ENCODE measurements at regions not wholly inside any gene's neighbourhood (a gene's known extent, or its start where the extent isn't known, plus 50 kb on each side); places are given as distances from the start of the nearest gene placed in this dataset.
"Not testable (repeated sequence)": the region's sequence is repeated elsewhere in the genome, so short reads cannot be mapped to it uniquely, and the experiment has no call there.

DNA sequence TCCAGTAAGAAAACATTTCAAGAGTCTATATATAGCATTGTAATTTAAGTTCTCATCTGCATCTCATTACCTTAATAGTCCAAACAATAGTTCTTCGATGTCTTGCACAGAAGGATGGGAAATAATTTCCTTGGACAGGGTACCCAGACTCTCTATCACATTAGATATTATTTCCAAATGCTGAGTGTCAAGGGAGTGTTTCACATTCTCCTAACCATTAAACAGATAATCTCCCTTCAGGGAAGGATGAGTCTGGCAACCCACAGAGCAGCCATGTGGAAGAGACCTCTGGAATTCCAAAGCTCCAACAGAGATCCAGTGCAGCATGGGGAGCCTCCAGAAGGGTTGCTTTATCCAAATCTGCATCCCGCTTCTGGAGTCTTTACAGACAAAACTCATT is 89.6 kb downstream of the FZD1 start:
- intact Hi-C loops (cut with DNase I): no loop called here
- DNase-seq (ENCODE audit: low spot score): no peak

- intact Hi-C loops (cut with DNase I): no loop called here
- DNase-seq (ENCODE audit: low spot score): no peak
Observed at GRCh38 chr7:91355695-91356435, 91.6 kb downstream of the FZD1 start.

DNA sequence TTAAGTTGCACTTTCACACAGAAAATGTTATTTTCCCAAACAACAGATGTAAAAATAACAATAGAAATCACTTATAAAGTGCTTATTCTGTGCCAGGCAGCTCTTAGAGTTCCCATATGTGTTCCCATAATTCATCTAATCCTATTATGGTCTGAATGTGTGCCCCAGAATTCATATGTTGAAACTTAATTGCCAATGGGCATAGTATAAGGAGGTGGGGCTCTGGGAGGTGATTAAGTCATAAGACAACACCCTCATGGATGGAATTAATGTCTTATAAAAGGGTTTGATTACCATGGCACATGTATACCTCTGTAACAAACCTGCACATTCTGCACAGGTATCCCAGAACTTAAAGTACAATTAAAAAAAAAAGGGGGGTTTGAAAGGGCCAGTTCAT is 92.7 kb downstream of the FZD1 start:
- intact Hi-C loops (cut with DNase I): no loop called here
- DNase-seq (ENCODE audit: low spot score): no peak

DNA sequence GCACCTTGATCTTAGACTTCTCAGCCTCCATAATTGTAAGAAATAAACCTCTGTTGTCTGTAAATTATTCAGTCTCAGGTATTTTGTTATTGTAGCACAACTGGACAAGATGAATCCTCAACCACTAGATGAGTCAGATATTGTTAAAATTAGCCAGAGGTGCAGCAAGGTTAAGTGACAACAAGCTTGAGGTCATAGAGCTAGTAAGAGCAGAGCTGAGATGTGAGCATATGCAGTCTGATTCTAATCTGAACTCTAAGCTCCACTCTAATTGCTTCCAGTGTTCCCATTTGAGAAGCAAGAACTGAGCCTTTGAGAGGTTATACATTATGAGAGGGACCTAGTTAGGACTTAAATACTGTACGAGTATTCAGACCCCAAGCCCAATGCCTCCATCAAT is 93.1 kb downstream of the FZD1 start:
- intact Hi-C loops (cut with DNase I): no loop called here
- DNase-seq (ENCODE audit: low spot score): no peak

- no peak for DNase-seq (ENCODE audit: low spot score)
- intact Hi-C loops (cut with DNase I): no loop called here
Observed at GRCh38 chr7:91357901-91358300, 93.7 kb downstream of the FZD1 start.

DNA sequence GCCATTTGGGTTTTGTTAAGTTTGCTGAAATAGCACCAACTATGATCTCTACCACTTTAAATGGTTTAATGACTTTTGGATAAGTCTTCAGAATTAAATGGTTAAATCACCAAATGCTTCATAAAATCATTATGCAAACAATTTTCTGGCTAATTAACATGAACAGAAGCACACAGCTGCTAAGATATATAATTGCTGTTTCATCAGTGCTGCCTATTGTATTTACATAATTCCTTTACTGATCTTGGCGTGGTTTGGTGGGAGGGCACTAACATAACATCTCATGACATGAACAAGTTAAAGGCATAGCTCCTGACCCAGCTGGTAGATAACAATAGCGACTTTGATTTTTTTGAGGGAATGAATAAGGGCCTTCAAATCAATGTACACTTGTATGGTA is 94.1 kb downstream of the FZD1 start:
- intact Hi-C loops (cut with DNase I): no loop called here
- DNase-seq (ENCODE audit: low spot score): no peak

DNA sequence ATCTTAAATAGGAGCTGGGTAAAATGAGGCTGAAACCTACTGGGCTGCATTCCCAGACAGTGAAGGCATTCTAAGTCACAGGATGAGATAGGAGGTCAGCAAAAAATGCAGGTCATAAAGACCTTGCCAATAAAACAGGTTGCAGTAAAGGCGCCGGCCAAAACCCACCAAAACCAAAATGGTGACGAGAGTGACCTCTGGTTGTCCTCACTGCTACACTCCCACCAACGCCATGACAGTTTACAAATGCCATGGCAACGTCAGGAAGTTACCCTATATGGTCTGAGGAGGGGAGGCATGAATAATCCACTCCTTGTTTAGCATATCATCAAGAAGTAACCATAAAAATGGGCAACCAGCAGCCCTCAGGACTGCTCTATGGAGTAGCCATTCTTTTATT is 100.9 kb downstream of the FZD1 start:
- DNase-seq (ENCODE audit: low spot score); intact Hi-C loops (cut with DNase I): not testable (repeated sequence)

GRCh38 chr7:91366091-91366490 is 101.9 kb downstream of the FZD1 start:
- intact Hi-C loops (cut with DNase I): no loop called here
- no peak for DNase-seq (ENCODE audit: low spot score)

DNA sequence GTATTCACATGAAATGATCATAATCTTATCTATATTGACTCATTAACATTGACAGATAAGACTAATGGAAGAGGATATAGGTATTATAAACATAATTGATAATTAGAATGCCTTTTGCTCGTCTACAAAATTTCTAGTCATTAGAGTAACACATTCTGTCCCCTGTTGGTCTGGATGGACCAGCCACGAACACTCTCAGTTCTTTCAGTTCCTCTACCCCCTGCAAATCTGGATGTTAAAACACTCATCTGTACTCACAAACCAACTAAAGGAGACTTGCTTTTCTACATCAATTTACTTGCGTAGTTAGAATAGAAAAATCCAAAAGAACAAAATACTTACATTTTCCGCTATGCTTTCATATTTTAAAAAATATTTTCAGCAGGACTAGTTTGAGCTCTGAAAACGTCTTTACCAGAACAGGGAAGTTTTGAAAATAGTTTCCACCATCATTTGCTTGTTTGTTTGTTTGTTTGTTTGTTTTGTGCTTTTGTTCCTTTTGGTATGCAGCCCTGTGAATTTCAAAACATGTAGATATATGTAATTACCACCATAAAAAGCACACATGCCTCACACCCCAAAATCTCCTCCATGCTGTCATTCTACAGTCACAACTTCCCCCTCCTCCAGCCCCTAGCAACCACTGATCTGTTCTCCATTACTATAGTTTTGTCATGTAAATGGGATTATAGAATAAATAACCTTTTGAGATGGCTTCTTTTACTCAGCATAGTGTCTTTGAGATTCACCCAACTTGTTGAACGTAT is 103.8 kb downstream of the FZD1 start:
- no peak for DNase-seq (ENCODE audit: low spot score)
- intact Hi-C loops (cut with DNase I): no loop called here

DNA sequence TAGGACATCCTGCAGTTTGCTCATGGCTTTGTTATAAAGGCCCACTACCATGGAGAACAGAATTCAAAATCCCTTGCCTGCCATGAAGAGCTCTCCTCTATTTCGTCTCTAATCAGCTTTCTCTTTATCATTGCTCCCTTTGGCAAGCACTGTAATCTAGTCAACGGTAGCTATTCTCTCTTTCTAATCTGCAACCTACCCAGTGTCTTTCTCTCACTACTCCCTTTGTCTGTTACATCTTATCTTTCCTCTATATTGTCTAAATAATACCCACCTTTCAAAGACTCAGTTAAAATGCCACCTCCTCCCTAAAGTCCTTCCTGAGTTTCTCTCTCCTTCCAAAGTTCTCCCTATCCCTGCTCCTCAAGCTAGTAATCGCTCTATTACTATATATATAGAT is 108.1 kb downstream of the FZD1 start:
- intact Hi-C loops (cut with DNase I): no loop called here

DNA sequence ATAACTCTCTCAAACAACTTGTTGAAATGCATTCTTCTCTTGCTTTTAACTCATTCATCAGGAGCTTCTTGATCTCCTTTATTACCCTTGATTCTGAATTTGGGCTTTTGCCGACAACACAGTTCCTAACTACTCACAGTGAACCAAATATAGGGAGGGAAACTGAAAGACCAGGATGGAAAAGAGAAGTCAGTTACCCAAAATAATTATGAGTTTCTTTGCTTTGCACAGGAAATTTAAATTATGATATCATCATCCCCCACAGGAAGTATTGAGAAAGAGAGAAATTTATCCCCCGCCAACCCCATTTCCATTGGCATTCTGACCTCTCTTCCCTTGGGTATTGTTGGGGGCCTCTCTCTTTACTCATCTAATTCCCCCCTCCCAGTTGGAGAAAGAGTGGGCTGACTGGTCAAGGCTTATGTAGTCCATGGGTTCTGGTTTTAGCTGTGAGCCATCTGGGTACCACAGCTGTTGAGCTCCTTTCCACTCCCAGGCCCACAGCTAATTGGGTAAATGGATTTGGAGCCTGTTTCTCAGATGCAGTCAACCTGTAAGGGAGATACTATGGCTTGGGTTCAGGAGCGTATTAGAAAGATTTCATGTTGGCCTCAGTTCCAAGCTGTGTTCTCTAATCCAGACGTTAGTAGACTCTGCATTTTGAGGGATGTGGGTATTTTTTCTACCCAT is 109.0 kb downstream of the FZD1 start:
- intact Hi-C loops (cut with DNase I): no loop called here

More for the DNA sequence above, 108.1 kb downstream of the FZD1 start:
- DNase-seq (ENCODE audit: low spot score): no peak

GRCh38 chr7:91374321-91374989 is 110.2 kb downstream of the FZD1 start:
- DNase-seq (ENCODE audit: low spot score): no peak
- intact Hi-C loops (cut with DNase I): no loop called here

More for the DNA sequence above, 109.0 kb downstream of the FZD1 start:
- no peak for DNase-seq (ENCODE audit: low spot score)

DNA sequence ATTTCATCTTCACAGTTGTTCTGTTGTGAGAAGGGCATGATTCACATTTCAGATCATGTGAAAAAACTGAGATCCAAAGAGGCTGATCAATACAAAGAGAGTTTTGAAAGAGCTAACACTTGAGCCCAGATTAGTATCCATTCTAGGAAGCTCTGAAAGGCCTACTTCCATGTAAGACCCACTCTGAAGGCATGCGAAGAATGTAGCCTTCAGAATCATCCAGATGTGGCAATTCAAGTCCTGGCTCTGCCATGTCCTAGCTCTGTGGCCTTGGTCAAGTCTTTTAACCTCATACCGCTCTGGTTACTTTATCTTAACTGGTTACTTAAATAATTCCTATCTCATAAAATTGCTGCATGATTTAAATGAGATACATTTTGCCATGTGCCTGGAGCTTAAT is 111.1 kb downstream of the FZD1 start:
- intact Hi-C loops (cut with DNase I): no loop called here
- DNase-seq (ENCODE audit: low spot score): no peak

- no peak for DNase-seq (ENCODE audit: low spot score)
Observed at GRCh38 chr7:91378131-91378530, 113.9 kb downstream of the FZD1 start.

GRCh38 chr7:91379236-91379635 is 115.0 kb downstream of the FZD1 start:
- intact Hi-C loops (cut with DNase I): no loop called here
- DNase-seq (ENCODE audit: low spot score): no peak

More at GRCh38 chr7:91378131-91378530, 113.9 kb downstream of the FZD1 start:
- intact Hi-C loops (cut with DNase I): no loop called here

- intact Hi-C loops (cut with DNase I): no loop called here
- no peak for DNase-seq (ENCODE audit: low spot score)
Observed at GRCh38 chr7:91379991-91380390, 115.8 kb downstream of the FZD1 start.

DNA sequence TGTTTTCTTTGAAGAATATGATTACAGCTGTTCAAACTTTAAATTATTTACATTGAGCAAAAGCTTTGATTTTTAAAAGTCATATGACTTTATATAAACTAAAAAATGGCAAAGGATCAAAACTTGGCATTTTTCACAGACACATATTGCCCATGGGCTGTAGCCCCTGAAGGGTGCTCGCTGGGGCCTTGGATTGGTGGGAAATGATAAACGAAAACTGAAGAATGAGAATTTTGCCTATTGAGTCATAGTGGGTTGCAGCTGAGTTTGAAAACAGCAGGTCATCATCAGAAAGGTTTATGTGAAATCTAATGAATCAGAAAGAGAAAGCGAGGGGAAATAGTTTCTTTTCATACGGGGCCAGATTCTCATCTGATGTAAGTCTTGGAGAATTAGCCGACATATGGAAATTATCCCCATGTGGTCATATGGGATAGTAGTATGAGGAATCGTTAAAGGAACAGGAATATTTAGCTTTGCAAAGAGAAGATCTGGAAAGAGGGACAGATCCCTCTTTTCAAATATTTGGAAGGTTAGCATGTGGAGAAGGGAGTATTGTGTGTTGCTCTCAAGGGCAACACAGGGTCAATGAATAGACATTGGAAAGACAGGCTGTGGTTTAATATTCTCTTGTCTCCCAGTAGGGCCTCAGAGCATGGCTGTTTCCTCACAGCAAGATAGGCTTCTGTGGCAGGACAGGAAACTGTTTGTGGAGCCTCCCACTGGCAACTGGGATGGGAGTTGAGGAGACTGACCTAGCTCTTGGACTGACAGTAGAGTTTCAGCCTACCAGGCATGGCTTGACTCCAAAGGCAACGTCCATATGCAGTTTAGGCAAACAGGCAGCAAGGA is 119.0 kb downstream of the FZD1 start:
- DNase-seq (ENCODE audit: low spot score): no peak
- intact Hi-C loops (cut with DNase I): no loop called here

DNA sequence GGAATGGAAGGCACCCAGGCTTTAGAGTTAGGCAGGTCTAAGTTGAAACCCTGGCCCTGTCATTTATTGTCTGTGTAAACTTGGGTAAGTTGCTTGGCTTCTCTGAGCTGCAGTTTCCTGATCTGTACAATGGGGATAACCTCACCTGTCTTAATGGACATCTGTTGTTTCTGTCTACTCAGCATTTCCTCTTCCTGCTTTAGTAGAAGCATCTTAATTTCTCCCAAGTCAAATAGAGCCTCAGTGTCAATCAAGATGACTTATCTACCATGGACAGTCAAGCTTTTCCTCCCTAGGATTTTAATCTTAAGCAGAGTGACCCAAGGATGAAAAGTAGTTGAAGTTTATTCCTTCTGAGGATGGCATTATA is 119.7 kb downstream of the FZD1 start:
- intact Hi-C loops (cut with DNase I): no loop called here
- DNase-seq (ENCODE audit: low spot score): no peak

- intact Hi-C loops (cut with DNase I); DNase-seq (ENCODE audit: low spot score): not testable (repeated sequence)
Observed at GRCh38 chr7:91394757-91395156, 130.5 kb downstream of the FZD1 start.

All from posterior vena cava (tissue), 2 donors.